Endothelial cell of umbilical vein (primary cell): ENCODE measurements at regions not wholly inside any gene's neighbourhood (a gene's known extent, or its start where the extent isn't known, plus 50 kb on each side); places are given as distances from the start of the nearest gene placed in this dataset.

Experiments
- BruUV-seq: library from RNA; stranded (reverse); fragments of 400-500 nt; replicated peaks from 2 replicates; lab custom pipeline; 2021; lab: Mats Ljungman, UMichigan
- CTCF ChIA-PET: fragments of 300-600, 350-600 bp; sonication (Branson Sonifier 250); formaldehyde crosslinking; loops from one replicate; lab custom pipeline; 2021; ENCODE audit warnings: antibody characterized with exemption, inconsistent platforms; lab: Charles Lee
- POLR2A ChIA-PET: fragments of 300-600, 350-600 bp; sonication (Branson Sonifier 250); formaldehyde crosslinking; loops from one replicate; lab custom pipeline; 2021; ENCODE audit warnings: antibody characterized with exemption, inconsistent platforms; lab: Charles Lee
- DNase-seq: peaks from one replicate; pipeline ENCODE4 v3.0.0-alpha.2; 2011; ENCODE audit warnings: low read depth, low spot score
- FAIRE-seq: peaks from 2 replicates; lab custom pipeline; 2011; peaks lifted over from hg19 to GRCh38; lab: Jason Lieb, UNC
- H2AFZ ChIP-seq: 2 replicates; pipeline ENCODE4 v1.6.0; 2012; ENCODE audit warnings: low read depth, low read length, control low read depth, inconsistent platforms
- H3K27ac ChIP-seq: 2 replicates; pipeline ENCODE4 v1.5.1; 2011; ENCODE audit warnings: low read depth, mild to moderate bottlenecking, control low read depth, low read length, moderate library complexity; ENCODE audit not compliant: insufficient read depth
- H3K27me3 ChIP-seq, 2 experiments: 2 replicates each; pipeline versions ENCODE4 v1.6.0 to v1.6.1; 2011; ENCODE audit warnings: low read length in 2 of 2, mixed read lengths in 1 of 2; ENCODE audit not compliant: control insufficient read depth in 2 of 2, insufficient read depth in 2 of 2
- H3K36me3 ChIP-seq, 2 experiments: 2 replicates in 1 of 2; 3 replicates in 1 of 2; pipeline ENCODE4 v1.5.1; 2011; ENCODE audit warnings: low read length in 2 of 2, mild to moderate bottlenecking in 1 of 2, moderate library complexity in 1 of 2; ENCODE audit not compliant: control insufficient read depth in 2 of 2, insufficient read depth in 2 of 2; ENCODE audit errors: extremely low read depth in 1 of 2
- H3K4me1 ChIP-seq: 3 replicates; pipeline ENCODE4 v1.5.1; 2011; ENCODE audit warnings: mild to moderate bottlenecking, low read length; ENCODE audit not compliant: control insufficient read depth, insufficient read depth; ENCODE audit errors: extremely low read depth
- H3K4me2 ChIP-seq: 2 replicates; pipeline ENCODE4 v1.6.1; 2011; ENCODE audit warnings: low read length, control low read depth, mixed read lengths; ENCODE audit not compliant: insufficient read depth
- H3K4me3 ChIP-seq, 3 experiments: fragments of 200-600 bp in 1 of 3; sonication (generic), shearing (Covaris generic) in 1 of 3; replicated peaks in 1 of 3; 2 replicates each; pipeline ENCODE4 v1.5.1; 2011 to 2016; ENCODE audit warnings: control low read depth in 3 of 3, low read length in 3 of 3, mild to moderate bottlenecking in 2 of 3, inconsistent platforms in 1 of 3, low read depth in 1 of 3, moderate library complexity in 1 of 3; ENCODE audit not compliant: insufficient read depth in 1 of 3
- H3K79me2 ChIP-seq: 2 replicates; pipeline ENCODE4 v1.6.0; 2012; ENCODE audit warnings: low read length, inconsistent platforms; ENCODE audit not compliant: control insufficient read depth, insufficient read depth
- H3K9ac ChIP-seq: replicated peaks from 2 replicates; pipeline ENCODE3; 2011; ENCODE audit warnings: low read length, control low read depth; ENCODE audit not compliant: insufficient read depth; ENCODE audit errors: extremely low read depth
- H3K9me1 ChIP-seq: replicated peaks from 3 replicates; pipeline ENCODE4 v1.6.0; 2011; ENCODE audit warnings: mild to moderate bottlenecking, low read length; ENCODE audit not compliant: control insufficient read depth, insufficient read depth; ENCODE audit errors: extremely low read depth
- H3K9me3 ChIP-seq: replicated peaks from 2 replicates; pipeline ENCODE4 v1.5.1; 2012; ENCODE audit warnings: low read length, inconsistent platforms; ENCODE audit not compliant: control insufficient read depth, insufficient read depth
- H4K20me1 ChIP-seq: replicated peaks from 2 replicates; pipeline ENCODE3; 2011; ENCODE audit warnings: mild to moderate bottlenecking, low read length; ENCODE audit not compliant: control insufficient read depth, insufficient read depth; ENCODE audit errors: extremely low read depth
- EZH2 ChIP-seq: IDR thresholded peaks from 2 replicates; pipeline ENCODE4 v1.6.1; 2012; ENCODE audit warnings: borderline replicate concordance, low read depth, mild to moderate bottlenecking, moderate library complexity, low read length, inconsistent platforms; ENCODE audit not compliant: severe bottlenecking
- FOS ChIP-seq: IDR thresholded peaks from 2 replicates; pipeline ENCODE4 v1.6.1; 2011; ENCODE audit warnings: mild to moderate bottlenecking, low read length, moderate library complexity, borderline replicate concordance; ENCODE audit not compliant: insufficient read depth
- GATA2 ChIP-seq: IDR thresholded peaks from 2 replicates; pipeline ENCODE4 v1.7.0; 2011; ENCODE audit warnings: low read depth, mild to moderate bottlenecking, moderate library complexity, mixed read lengths, low read length; ENCODE audit not compliant: insufficient read length, insufficient read depth
- JUN ChIP-seq: IDR thresholded peaks from 2 replicates; pipeline ENCODE4 v1.6.1; 2011; ENCODE audit warnings: borderline replicate concordance, low read depth; ENCODE audit not compliant: insufficient read length, insufficient read depth
- MAX ChIP-seq: IDR thresholded peaks from 2 replicates; pipeline ENCODE4 v1.6.1; 2011; ENCODE audit not compliant: insufficient read depth, insufficient read length
- MYC ChIP-seq: IDR thresholded peaks from one replicate; pipeline ENCODE4 v1.6.1; 2011; ENCODE audit warnings: mild to moderate bottlenecking, low read depth, low read length
- POLR2A ChIP-seq: IDR thresholded peaks from 2 replicates; pipeline ENCODE4 v1.6.1; 2012; ENCODE audit warnings: low read depth, mild to moderate bottlenecking, control low read depth, low read length
- POLR2AphosphoS5 ChIP-seq: IDR thresholded peaks from 2 replicates; pipeline ENCODE4 v1.6.1; 2012; ENCODE audit warnings: low read depth, mild to moderate bottlenecking, control low read depth, low read length, moderate library complexity; ENCODE audit not compliant: insufficient read depth
- dilution Hi-C: fragments of 300-500 bp; cut with MboI; formaldehyde crosslinking; loops from one replicate; pipeline ENCODE4 v1.15.0; 2019; ENCODE audit warnings: low sequenced_read_pairs; ENCODE audit not compliant: extremely low pct_ligation_motif_present
- intact Hi-C: fragments of 100-400 bp; cut with micrococcal nuclease; formaldehyde crosslinking; loops from one replicate; pipeline ENCODE4 v1.10.0; 2022
- TF ChIP-seq, protein P1 (sequence below), 2 donors: IDR thresholded peaks; 1 replicate in 1 of 2; 2 replicates in 1 of 2; pipeline ENCODE4 v1.5.1; 2011; ENCODE audit warnings: low read length in 2 of 2, mild to moderate bottlenecking in 2 of 2, moderate library complexity in 2 of 2, control low read depth in 1 of 2, inconsistent platforms in 1 of 2, low read depth in 1 of 2; ENCODE audit not compliant: insufficient read depth in 1 of 2; ENCODE audit errors: extremely low read depth in 1 of 2

- no TSS peak for BruUV-seq
- Histone ChIP-seq H3K9me1 (no peaks in the 10 kb centered on the region), H3K27me3 (peaks cover 9 to 12% of the 10 kb centered on the region in 2 experiments), H3K4me1 (no peaks in the 10 kb centered on the region), H3K9ac (no peak overlapping the region), H2AFZ (no peak overlapping the region), H3K4me3 (no peak overlapping the region), H4K20me1 (no peaks in the 10 kb centered on the region), H3K27ac (no peak overlapping the region), H3K79me2 (no peaks in the 10 kb centered on the region), H3K36me3 (no peaks in the 10 kb centered on the region), H3K4me2 (no peak overlapping the region), H3K9me3 (no peaks in the 10 kb centered on the region)
- intact Hi-C loops (no loop called here), dilution Hi-C loops (no loop called here)
- TF ChIP-seq EZH2 = no peak
- TF ChIP-seq, protein P1, sequence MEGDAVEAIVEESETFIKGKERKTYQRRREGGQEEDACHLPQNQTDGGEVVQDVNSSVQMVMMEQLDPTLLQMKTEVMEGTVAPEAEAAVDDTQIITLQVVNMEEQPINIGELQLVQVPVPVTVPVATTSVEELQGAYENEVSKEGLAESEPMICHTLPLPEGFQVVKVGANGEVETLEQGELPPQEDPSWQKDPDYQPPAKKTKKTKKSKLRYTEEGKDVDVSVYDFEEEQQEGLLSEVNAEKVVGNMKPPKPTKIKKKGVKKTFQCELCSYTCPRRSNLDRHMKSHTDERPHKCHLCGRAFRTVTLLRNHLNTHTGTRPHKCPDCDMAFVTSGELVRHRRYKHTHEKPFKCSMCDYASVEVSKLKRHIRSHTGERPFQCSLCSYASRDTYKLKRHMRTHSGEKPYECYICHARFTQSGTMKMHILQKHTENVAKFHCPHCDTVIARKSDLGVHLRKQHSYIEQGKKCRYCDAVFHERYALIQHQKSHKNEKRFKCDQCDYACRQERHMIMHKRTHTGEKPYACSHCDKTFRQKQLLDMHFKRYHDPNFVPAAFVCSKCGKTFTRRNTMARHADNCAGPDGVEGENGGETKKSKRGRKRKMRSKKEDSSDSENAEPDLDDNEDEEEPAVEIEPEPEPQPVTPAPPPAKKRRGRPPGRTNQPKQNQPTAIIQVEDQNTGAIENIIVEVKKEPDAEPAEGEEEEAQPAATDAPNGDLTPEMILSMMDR (IDR thresholded peaks at IDR 0.05; ENCODE audit: extremely low read depth in 1 of 2, insufficient read depth in 1 of 2, low read depth in 1 of 2, low read length in 2 of 2) = no peak
- TF ChIP-seq POLR2AphosphoS5 = no peak
- no peak for TF ChIP-seq GATA2
- no peak for TF ChIP-seq MYC
- TF ChIP-seq POLR2A = no peak
- no peak for TF ChIP-seq MAX
- no peak for TF ChIP-seq JUN
- TF ChIP-seq FOS = no peak
- CTCF ChIA-PET = no interaction called here
- DNase-seq (no peak), FAIRE-seq (no peak)
- POLR2A ChIA-PET = no interaction called here
Observed at GRCh38 chr1:226486161-226486560, 62.4 kb upstream of the STUM start.
